GM23338 (cell line): ENCODE measurements at regions not wholly inside any gene's neighbourhood (a gene's known extent, or its start where the extent isn't known, plus 50 kb on each side); places are given as distances from the start of the nearest gene placed in this dataset.

ENCODE experiments used
- ATAC-seq: fragments of 200-7000 bp; cut with Tn5 transposase; 3 replicates; pipeline ENCODE4 v1.9.1; 2020
- DNase-seq: peaks from one replicate; pipeline ENCODE4 v3.0.0-alpha.2; 2015; ENCODE audit warnings: low spot score
- H2AFZ ChIP-seq: fragments of 200-600 bp; sonication (generic); 2 replicates; pipeline ENCODE4 v1.8.0; 2016; ENCODE audit warnings: antibody characterized with exemption, mild to moderate bottlenecking, moderate library complexity
- H3F3A ChIP-seq: fragments of 200-600 bp; sonication (generic); replicated peaks from 2 replicates; pipeline ENCODE4 v1.8.0; 2017; ENCODE audit warnings: antibody characterized with exemption, mixed run types, low read depth
- H3K27ac ChIP-seq: fragments of 200-600 bp; sonication (generic); 2 replicates; pipeline ENCODE4 v1.6.1; 2016; ENCODE audit warnings: low read depth
- H3K27me3 ChIP-seq: fragments of 200-600 bp; sonication (generic); 2 replicates; pipeline ENCODE4 v1.8.0; 2016; ENCODE audit warnings: mild to moderate bottlenecking, mixed run types, moderate library complexity; ENCODE audit not compliant: insufficient read depth
- H3K36me3 ChIP-seq: fragments of 200-600 bp; sonication (generic); 2 replicates; pipeline ENCODE4 v1.8.0; 2016; ENCODE audit warnings: mild to moderate bottlenecking; ENCODE audit not compliant: insufficient read depth
- H3K4me1 ChIP-seq: fragments of 200-600 bp; sonication (generic); 2 replicates; pipeline ENCODE4 v1.8.0; 2016; ENCODE audit warnings: mild to moderate bottlenecking, moderate library complexity; ENCODE audit not compliant: insufficient read depth
- H3K4me2 ChIP-seq: fragments of 200-600 bp; sonication (generic); 2 replicates; pipeline ENCODE4 v1.7.1; 2017; ENCODE audit warnings: mixed run types
- H3K4me3 ChIP-seq: fragments of 200-600 bp; sonication (generic); 2 replicates; pipeline ENCODE4 v1.6.1; 2016; ENCODE audit warnings: mixed run types
- H3K79me2 ChIP-seq: fragments of 200-600 bp; sonication (generic); replicated peaks from 2 replicates; pipeline ENCODE4 v1.8.0; 2017; ENCODE audit warnings: mild to moderate bottlenecking; ENCODE audit not compliant: insufficient read depth
- H3K9me2 ChIP-seq: fragments of 200-600 bp; sonication (generic); 2 replicates; pipeline ENCODE4 v1.8.0; 2017; ENCODE audit not compliant: insufficient read depth
- H4K20me1 ChIP-seq: fragments of 200-600 bp; sonication (generic); replicated peaks from 2 replicates; pipeline ENCODE4 v1.8.0; 2017; ENCODE audit warnings: mild to moderate bottlenecking; ENCODE audit not compliant: insufficient read depth
- H3K27ac Mint-ChIP-seq: 2 replicates; pipeline ENCODE4 v1.8.0; 2020; ENCODE audit warnings: inconsistent platforms, mild to moderate bottlenecking, moderate library complexity, mixed read lengths
- H3K27me3 Mint-ChIP-seq: 3 replicates; pipeline ENCODE4 v1.8.0; 2022; ENCODE audit warnings: low read depth, mild to moderate bottlenecking, moderate library complexity, mixed read lengths, inconsistent platforms; ENCODE audit not compliant: insufficient read depth, poor library complexity
- H3K36me3 Mint-ChIP-seq: 3 replicates; pipeline ENCODE4 v1.8.0; 2021; ENCODE audit warnings: low read depth, mild to moderate bottlenecking, inconsistent platforms, moderate library complexity, mixed read lengths
- H3K4me1 Mint-ChIP-seq: 3 replicates; pipeline ENCODE4 v1.8.0; 2020; ENCODE audit warnings: mild to moderate bottlenecking, inconsistent platforms, mixed read lengths
- H3K4me3 Mint-ChIP-seq: 3 replicates; pipeline ENCODE4 v1.8.0; 2021; ENCODE audit warnings: moderate library complexity, mild to moderate bottlenecking, inconsistent platforms, mixed read lengths
- H3K9me3 Mint-ChIP-seq: 3 replicates; pipeline ENCODE4 v1.8.0; 2020; ENCODE audit warnings: moderate library complexity, mild to moderate bottlenecking, inconsistent platforms, mixed read lengths
- CREB1 ChIP-seq: fragments of 250-450 bp; sonication (Bioruptor Pico); IDR thresholded peaks from 2 replicates; pipeline ENCODE4 v1.5.0; 2020; ENCODE audit warnings: low read depth, mild to moderate bottlenecking, moderate library complexity
- EZH2 ChIP-seq: fragments of 200-600 bp; sonication (generic); IDR thresholded peaks from one replicate; pipeline ENCODE4 v1.8.0; 2017; ENCODE audit warnings: antibody characterized with exemption, mild to moderate bottlenecking, low read depth; ENCODE audit not compliant: unreplicated experiment
- JUNB ChIP-seq: IDR thresholded peaks from one replicate; pipeline ENCODE4 v1.6.1; 2016; ENCODE audit warnings: antibody characterized with exemption; ENCODE audit not compliant: unreplicated experiment
- NANOG ChIP-seq: IDR thresholded peaks from 2 replicates; pipeline ENCODE4 v1.6.1; 2016; ENCODE audit warnings: antibody characterized with exemption, borderline replicate concordance
- POLR2AphosphoS5 ChIP-seq: IDR thresholded peaks from 2 replicates; pipeline ENCODE4 v1.6.1; 2016; ENCODE audit warnings: antibody characterized with exemption, low read depth
- STAT1 ChIP-seq: IDR thresholded peaks from one replicate; pipeline ENCODE4 v1.6.1; 2016; ENCODE audit warnings: antibody characterized with exemption; ENCODE audit not compliant: unreplicated experiment
- ZNF331 ChIP-seq: fragments of 250-450 bp; sonication (Bioruptor Pico); IDR thresholded peaks from 2 replicates; pipeline ENCODE4 v1.5.0; 2020; ENCODE audit warnings: low read depth, mild to moderate bottlenecking, moderate library complexity
- TF ChIP-seq, protein P1 (sequence below): fragments of 250-450 bp; sonication (Bioruptor Pico); IDR thresholded peaks from 2 replicates; pipeline ENCODE4 v1.5.0; 2020; ENCODE audit warnings: mild to moderate bottlenecking, moderate library complexity
- TF ChIP-seq, protein P2 (sequence below), 2 experiments: fragments of 200-600 bp in 1 of 2; sonication (generic) in 1 of 2; conservative IDR thresholded peaks; 2 replicates each; pipeline versions ENCODE4 v1.5.1 to v1.6.1; 2016 to 2017; ENCODE audit warnings: antibody characterized with exemption in 2 of 2, low read depth in 2 of 2, mild to moderate bottlenecking in 2 of 2, moderate library complexity in 1 of 2

DNA sequence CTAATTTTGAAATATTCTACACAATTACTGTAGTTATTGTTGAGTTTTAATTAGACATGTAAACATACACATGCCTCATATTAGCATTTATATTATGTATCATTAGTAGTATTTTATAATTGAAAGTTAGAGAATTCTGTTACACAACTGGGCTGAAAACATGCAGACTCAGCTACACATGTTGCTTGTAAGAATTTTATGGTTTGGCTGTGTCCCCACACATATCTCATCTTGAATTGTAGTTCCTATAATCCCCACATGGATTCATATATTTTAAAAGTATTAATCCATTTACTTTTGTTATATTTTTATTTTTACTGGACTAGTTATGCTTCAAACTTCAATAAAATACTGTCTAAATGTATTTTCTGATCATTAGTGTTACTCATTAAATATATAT is 2075.3 kb upstream of the C9orf72 start:
- H3K4me3 ChIP-seq = no peak overlapping the region
- no peak overlapping the region for H2AFZ ChIP-seq
- no peaks in the 10 kb centered on the region for H3K36me3 ChIP-seq
- TF ChIP-seq, protein P1, sequence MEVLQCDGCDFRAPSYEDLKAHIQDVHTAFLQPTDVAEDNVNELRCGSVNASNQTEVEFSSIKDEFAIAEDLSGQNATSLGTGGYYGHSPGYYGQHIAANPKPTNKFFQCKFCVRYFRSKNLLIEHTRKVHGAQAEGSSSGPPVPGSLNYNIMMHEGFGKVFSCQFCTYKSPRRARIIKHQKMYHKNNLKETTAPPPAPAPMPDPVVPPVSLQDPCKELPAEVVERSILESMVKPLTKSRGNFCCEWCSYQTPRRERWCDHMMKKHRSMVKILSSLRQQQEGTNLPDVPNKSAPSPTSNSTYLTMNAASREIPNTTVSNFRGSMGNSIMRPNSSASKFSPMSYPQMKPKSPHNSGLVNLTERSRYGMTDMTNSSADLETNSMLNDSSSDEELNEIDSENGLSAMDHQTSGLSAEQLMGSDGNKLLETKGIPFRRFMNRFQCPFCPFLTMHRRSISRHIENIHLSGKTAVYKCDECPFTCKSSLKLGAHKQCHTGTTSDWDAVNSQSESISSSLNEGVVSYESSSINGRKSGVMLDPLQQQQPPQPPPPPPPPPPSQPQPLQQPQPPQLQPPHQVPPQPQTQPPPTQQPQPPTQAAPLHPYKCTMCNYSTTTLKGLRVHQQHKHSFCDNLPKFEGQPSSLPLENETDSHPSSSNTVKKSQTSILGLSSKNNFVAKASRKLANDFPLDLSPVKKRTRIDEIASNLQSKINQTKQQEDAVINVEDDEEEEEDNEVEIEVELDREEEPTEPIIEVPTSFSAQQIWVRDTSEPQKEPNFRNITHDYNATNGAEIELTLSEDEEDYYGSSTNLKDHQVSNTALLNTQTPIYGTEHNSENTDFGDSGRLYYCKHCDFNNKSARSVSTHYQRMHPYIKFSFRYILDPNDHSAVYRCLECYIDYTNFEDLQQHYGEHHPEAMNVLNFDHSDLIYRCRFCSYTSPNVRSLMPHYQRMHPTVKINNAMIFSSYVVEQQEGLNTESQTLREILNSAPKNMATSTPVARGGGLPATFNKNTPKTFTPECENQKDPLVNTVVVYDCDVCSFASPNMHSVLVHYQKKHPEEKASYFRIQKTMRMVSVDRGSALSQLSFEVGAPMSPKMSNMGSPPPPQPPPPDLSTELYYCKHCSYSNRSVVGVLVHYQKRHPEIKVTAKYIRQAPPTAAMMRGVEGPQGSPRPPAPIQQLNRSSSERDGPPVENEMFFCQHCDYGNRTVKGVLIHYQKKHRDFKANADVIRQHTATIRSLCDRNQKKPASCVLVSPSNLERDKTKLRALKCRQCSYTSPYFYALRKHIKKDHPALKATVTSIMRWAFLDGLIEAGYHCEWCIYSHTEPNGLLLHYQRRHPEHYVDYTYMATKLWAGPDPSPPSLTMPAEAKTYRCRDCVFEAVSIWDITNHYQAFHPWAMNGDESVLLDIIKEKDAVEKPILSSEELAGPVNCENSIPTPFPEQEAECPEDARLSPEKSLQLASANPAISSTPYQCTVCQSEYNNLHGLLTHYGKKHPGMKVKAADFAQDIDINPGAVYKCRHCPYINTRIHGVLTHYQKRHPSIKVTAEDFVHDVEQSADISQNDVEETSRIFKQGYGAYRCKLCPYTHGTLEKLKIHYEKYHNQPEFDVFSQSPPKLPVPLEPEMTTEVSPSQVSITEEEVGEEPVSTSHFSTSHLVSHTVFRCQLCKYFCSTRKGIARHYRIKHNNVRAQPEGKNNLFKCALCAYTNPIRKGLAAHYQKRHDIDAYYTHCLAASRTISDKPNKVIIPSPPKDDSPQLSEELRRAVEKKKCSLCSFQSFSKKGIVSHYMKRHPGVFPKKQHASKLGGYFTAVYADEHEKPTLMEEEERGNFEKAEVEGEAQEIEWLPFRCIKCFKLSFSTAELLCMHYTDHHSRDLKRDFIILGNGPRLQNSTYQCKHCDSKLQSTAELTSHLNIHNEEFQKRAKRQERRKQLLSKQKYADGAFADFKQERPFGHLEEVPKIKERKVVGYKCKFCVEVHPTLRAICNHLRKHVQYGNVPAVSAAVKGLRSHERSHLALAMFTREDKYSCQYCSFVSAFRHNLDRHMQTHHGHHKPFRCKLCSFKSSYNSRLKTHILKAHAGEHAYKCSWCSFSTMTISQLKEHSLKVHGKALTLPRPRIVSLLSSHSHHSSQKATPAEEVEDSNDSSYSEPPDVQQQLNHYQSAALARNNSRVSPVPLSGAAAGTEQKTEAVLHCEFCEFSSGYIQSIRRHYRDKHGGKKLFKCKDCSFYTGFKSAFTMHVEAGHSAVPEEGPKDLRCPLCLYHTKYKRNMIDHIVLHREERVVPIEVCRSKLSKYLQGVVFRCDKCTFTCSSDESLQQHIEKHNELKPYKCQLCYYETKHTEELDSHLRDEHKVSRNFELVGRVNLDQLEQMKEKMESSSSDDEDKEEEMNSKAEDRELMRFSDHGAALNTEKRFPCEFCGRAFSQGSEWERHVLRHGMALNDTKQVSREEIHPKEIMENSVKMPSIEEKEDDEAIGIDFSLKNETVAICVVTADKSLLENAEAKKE = no peak
- TF ChIP-seq JUNB (no peak), NANOG (no peak), CREB1 (CRISPR knock-in tag) (no peak), POLR2AphosphoS5 (no peak), STAT1 (no peak), EZH2 (no peak), ZNF331 (CRISPR knock-in tag) (no peak)
- TF ChIP-seq, protein P2, sequence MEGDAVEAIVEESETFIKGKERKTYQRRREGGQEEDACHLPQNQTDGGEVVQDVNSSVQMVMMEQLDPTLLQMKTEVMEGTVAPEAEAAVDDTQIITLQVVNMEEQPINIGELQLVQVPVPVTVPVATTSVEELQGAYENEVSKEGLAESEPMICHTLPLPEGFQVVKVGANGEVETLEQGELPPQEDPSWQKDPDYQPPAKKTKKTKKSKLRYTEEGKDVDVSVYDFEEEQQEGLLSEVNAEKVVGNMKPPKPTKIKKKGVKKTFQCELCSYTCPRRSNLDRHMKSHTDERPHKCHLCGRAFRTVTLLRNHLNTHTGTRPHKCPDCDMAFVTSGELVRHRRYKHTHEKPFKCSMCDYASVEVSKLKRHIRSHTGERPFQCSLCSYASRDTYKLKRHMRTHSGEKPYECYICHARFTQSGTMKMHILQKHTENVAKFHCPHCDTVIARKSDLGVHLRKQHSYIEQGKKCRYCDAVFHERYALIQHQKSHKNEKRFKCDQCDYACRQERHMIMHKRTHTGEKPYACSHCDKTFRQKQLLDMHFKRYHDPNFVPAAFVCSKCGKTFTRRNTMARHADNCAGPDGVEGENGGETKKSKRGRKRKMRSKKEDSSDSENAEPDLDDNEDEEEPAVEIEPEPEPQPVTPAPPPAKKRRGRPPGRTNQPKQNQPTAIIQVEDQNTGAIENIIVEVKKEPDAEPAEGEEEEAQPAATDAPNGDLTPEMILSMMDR (conservative IDR thresholded peaks at IDR 0.05; ENCODE audit: low read depth in 2 of 2) = no peak
- H3K36me3 Mint-ChIP-seq = no peaks in the 10 kb centered on the region
- ATAC-seq (no peak), DNase-seq (no peak)
- H3K4me1 ChIP-seq = no peaks in the 10 kb centered on the region
- H3K27ac Mint-ChIP-seq = no peak overlapping the region
- no peaks in the 10 kb centered on the region; the same call in 2 of the 3 replicates for H3K4me1 Mint-ChIP-seq
- no peaks in the 10 kb centered on the region for H3F3A ChIP-seq
- H3K4me2 ChIP-seq = no peak overlapping the region
- H4K20me1 ChIP-seq = no peaks in the 10 kb centered on the region
- H3K9me2 ChIP-seq = no peaks in the 10 kb centered on the region
- no peaks in the 10 kb centered on the region for H3K9me3 Mint-ChIP-seq
- no peak overlapping the region for H3K4me3 Mint-ChIP-seq
- H3K27me3 ChIP-seq = no peaks in the 10 kb centered on the region
- H3K79me2 ChIP-seq = no peaks in the 10 kb centered on the region
- H3K27ac ChIP-seq = no peak overlapping the region
- no peaks in the 10 kb centered on the region for H3K27me3 Mint-ChIP-seq
